ENCODE measurements at regions not wholly inside any gene's neighbourhood (a gene's known extent, or its start where the extent isn't known, plus 50 kb on each side); places are given as distances from the start of the nearest gene placed in this dataset.
A peak's percentile ranks its signal among the peaks of the same experiment; 100 is the strongest.
"Not testable (repeated sequence)": the region's sequence is repeated elsewhere in the genome, so short reads cannot be mapped to it uniquely, and the experiment has no call there.

- DNase-seq (ENCODE audit: low spot score): no peak
- intact Hi-C loops (cut with DNase I): no loop called here
Observed at GRCh38 chr13:37338726-37339385, 233.4 kb upstream of the CSNK1A1L start.

GRCh38 chr13:37326334-37326733 lies 220.9 kb upstream of the CSNK1A1L start:
- intact Hi-C loops (cut with DNase I): no loop called here
- DNase-seq (ENCODE audit: low spot score): no peak

- DNase-seq (ENCODE audit: low spot score): no peak
- intact Hi-C loops (cut with DNase I): no loop called here
Observed at GRCh38 chr13:37319031-37319443, 213.6 kb upstream of the CSNK1A1L start.

- intact Hi-C loops (cut with DNase I): no loop called here
- no peak for DNase-seq (ENCODE audit: low spot score)
Observed at GRCh38 chr13:37316935-37317334, 211.5 kb upstream of the CSNK1A1L start.

- DNase-seq (ENCODE audit: low spot score): no peak
- intact Hi-C loops (cut with DNase I): no loop called here
Observed at GRCh38 chr13:37313372-37313771, 207.9 kb upstream of the CSNK1A1L start.

GRCh38 chr13:37306778-37307544 lies 201.5 kb upstream of the CSNK1A1L start:
- DNase-seq (ENCODE audit: low spot score): no peak
- intact Hi-C loops (cut with DNase I): no loop called here

GRCh38 chr13:37303606-37304005 lies 198.1 kb upstream of the CSNK1A1L start:
- intact Hi-C loops (cut with DNase I): no loop called here
- no peak for DNase-seq (ENCODE audit: low spot score)

GRCh38 chr13:37302686-37303085 lies 197.2 kb upstream of the CSNK1A1L start:
- no peak for DNase-seq (ENCODE audit: low spot score)
- intact Hi-C loops (cut with DNase I): no loop called here

- intact Hi-C loops (cut with DNase I): loop anchor here (5.0 to 10.0 kb wide), 2 partner anchors 192 to 309 kb away; no protein-coding TSS in a partner anchor
- no peak for DNase-seq (ENCODE audit: low spot score)
Observed at GRCh38 chr13:37295573-37295972, 190.1 kb upstream of the CSNK1A1L start.

- peak; percentile 84 for DNase-seq (ENCODE audit: low spot score)
- intact Hi-C loops (cut with DNase I): loop anchor here (5.0 to 10.0 kb wide), 2 partner anchors 192 to 310 kb away; no protein-coding TSS in a partner anchor
Observed at GRCh38 chr13:37295071-37295470, 189.6 kb upstream of the CSNK1A1L start.

- DNase-seq (ENCODE audit: low spot score): no peak
- intact Hi-C loops (cut with DNase I): loop anchor here (5.0 to 10.0 kb wide), 2 partner anchors 167 to 310 kb away; no protein-coding TSS in a partner anchor
Observed at GRCh38 chr13:37294472-37294871, 189.0 kb upstream of the CSNK1A1L start.

GRCh38 chr13:37293295-37293694 lies 187.8 kb upstream of the CSNK1A1L start:
- no peak for DNase-seq (ENCODE audit: low spot score)
- intact Hi-C loops (cut with DNase I): loop anchor here (5.0 to 10.0 kb wide), 2 partner anchors 166 to 312 kb away; no protein-coding TSS in a partner anchor

GRCh38 chr13:37290716-37291505 lies 185.4 kb upstream of the CSNK1A1L start:
- intact Hi-C loops (cut with DNase I): loop anchor here (5.0 to 10.0 kb wide), 2 partner anchors 164 to 314 kb away; no protein-coding TSS in a partner anchor
- DNase-seq (ENCODE audit: low spot score): no peak

GRCh38 chr13:37289212-37289935 lies 183.9 kb upstream of the CSNK1A1L start:
- DNase-seq (ENCODE audit: low spot score): no peak
- intact Hi-C loops (cut with DNase I): no loop called here

GRCh38 chr13:37288057-37288720 lies 182.7 kb upstream of the CSNK1A1L start:
- intact Hi-C loops (cut with DNase I): no loop called here

GRCh38 chr13:37280231-37280630 lies 174.8 kb upstream of the CSNK1A1L start:
- DNase-seq (ENCODE audit: low spot score); intact Hi-C loops (cut with DNase I): not testable (repeated sequence)

More at GRCh38 chr13:37288057-37288720, 182.7 kb upstream of the CSNK1A1L start:
- DNase-seq (ENCODE audit: low spot score): no peak

GRCh38 chr13:37277435-37278144 lies 172.1 kb upstream of the CSNK1A1L start:
- intact Hi-C loops (cut with DNase I): no loop called here

GRCh38 chr13:37277007-37277406 lies 171.5 kb upstream of the CSNK1A1L start:
- DNase-seq (ENCODE audit: low spot score): no peak

More at GRCh38 chr13:37277435-37278144, 172.1 kb upstream of the CSNK1A1L start:
- no peak for DNase-seq (ENCODE audit: low spot score)

More at GRCh38 chr13:37277007-37277406, 171.5 kb upstream of the CSNK1A1L start:
- intact Hi-C loops (cut with DNase I): no loop called here
